Stimulated activated CD8-positive, alpha-beta memory T cell treated with anti-CD3 and anti-CD28 coated beads, Interleukin-4, amount 100 ng/mL, for 48 hours (primary cell): ENCODE measurements at regions not wholly inside any gene's neighbourhood (a gene's known extent, or its start where the extent isn't known, plus 50 kb on each side); places are given as distances from the start of the nearest gene placed in this dataset.
"Not testable (repeated sequence)": the region's sequence is repeated elsewhere in the genome, so short reads cannot be mapped to it uniquely, and the experiment has no call there.

Experiments
- DNase-seq: peaks from one replicate; pipeline ENCODE4 v3.0.0-alpha.2; 2020

- DNase-seq = no peak
Observed at GRCh38 chr3:39657775-39658174, 151.6 kb upstream of the MYRIP start.

- no peak for DNase-seq
Observed at GRCh38 chr3:39664931-39665330, 144.5 kb upstream of the MYRIP start.

- DNase-seq = no peak
Observed at GRCh38 chr3:39665441-39665840, 144.0 kb upstream of the MYRIP start.

- no peak for DNase-seq
Observed at GRCh38 chr3:39668420-39668819, 141.0 kb upstream of the MYRIP start.

- no peak for DNase-seq
Observed at GRCh38 chr3:39671116-39671515, 138.3 kb upstream of the MYRIP start.

GRCh38 chr3:39671600-39671999, 137.8 kb upstream of the MYRIP start:
- no peak for DNase-seq

GRCh38 chr3:39705351-39705900, 104.0 kb upstream of the MYRIP start:
- DNase-seq = no peak

- DNase-seq = no peak
Observed at GRCh38 chr3:39707314-39707909, 102.0 kb upstream of the MYRIP start.

GRCh38 chr3:39712413-39713048, 96.9 kb upstream of the MYRIP start:
- no peak for DNase-seq

GRCh38 chr3:39713341-39713740, 96.1 kb upstream of the MYRIP start:
- not testable (repeated sequence) for DNase-seq

GRCh38 chr3:39716849-39717248, 92.6 kb upstream of the MYRIP start:
- no peak for DNase-seq

- DNase-seq = no peak
Observed at GRCh38 chr3:39718674-39719595, 90.5 kb upstream of the MYRIP start.

- DNase-seq = no peak
Observed at GRCh38 chr3:39721076-39721475, 88.3 kb upstream of the MYRIP start.

GRCh38 chr3:39724233-39724846, 85.1 kb upstream of the MYRIP start:
- DNase-seq = no peak

GRCh38 chr3:39725321-39725720, 84.1 kb upstream of the MYRIP start:
- no peak for DNase-seq

- no peak for DNase-seq
Observed at GRCh38 chr3:39727415-39727814, 82.0 kb upstream of the MYRIP start.

GRCh38 chr3:39733804-39734203, 75.6 kb upstream of the MYRIP start:
- no peak for DNase-seq

- DNase-seq = not testable (repeated sequence)
Observed at GRCh38 chr3:39739658-39740057, 69.8 kb upstream of the MYRIP start.

- DNase-seq = no peak
Observed at GRCh38 chr3:39744746-39745145, 64.7 kb upstream of the MYRIP start.

GRCh38 chr3:39748002-39748401, 61.4 kb upstream of the MYRIP start:
- DNase-seq = no peak

- no peak for DNase-seq
Observed at GRCh38 chr3:39748763-39749162, 60.6 kb upstream of the MYRIP start.

- DNase-seq = no peak
Observed at GRCh38 chr3:39750712-39751111, 58.7 kb upstream of the MYRIP start.

GRCh38 chr3:39751286-39751685, 58.1 kb upstream of the MYRIP start:
- DNase-seq = no peak
